OCI-LY3 (cell line): ENCODE measurements at regions not wholly inside any gene's neighbourhood (a gene's known extent, or its start where the extent isn't known, plus 50 kb on each side); places are given as distances from the start of the nearest gene placed in this dataset.
"Not testable (repeated sequence)": the region's sequence is repeated elsewhere in the genome, so short reads cannot be mapped to it uniquely, and the experiment has no call there.

ENCODE experiments used
- EZH2phosphoT487 ChIP-seq: fragments of 200-600 bp; shearing (Covaris generic); IDR thresholded peaks from 2 replicates; pipeline ENCODE4 v1.6.1; 2018; ENCODE audit warnings: antibody characterized with exemption, mixed run types, low read depth
- TF ChIP-seq, protein P1 (sequence below): fragments of 200-600, 300-600 bp; sonication (generic); IDR thresholded peaks from 2 replicates; pipeline ENCODE4 v1.5.1; 2014; ENCODE audit warnings: antibody characterized with exemption, low read length, low read depth

DNA sequence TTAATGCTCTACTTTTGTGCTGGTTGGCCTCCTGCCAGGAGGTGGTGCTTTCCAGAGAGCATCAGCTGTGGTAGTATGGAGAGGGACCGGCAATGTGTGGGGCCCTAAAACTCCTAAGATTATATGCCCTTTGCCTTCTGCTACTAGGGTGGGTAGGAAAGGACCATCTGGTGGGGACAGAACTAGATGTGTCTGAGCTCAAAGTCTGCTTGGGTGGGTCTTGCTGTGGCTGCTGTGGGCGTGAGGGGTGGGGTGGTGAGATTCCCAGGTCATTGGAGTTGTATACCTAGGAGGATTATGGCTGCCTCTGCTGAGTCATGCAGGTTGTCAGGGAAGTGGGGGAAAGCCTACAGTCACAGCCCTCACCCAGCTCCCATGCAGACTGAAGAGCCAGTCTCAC, 198.4 kb downstream of the SPANXN3 start:
- TF ChIP-seq, protein P1, sequence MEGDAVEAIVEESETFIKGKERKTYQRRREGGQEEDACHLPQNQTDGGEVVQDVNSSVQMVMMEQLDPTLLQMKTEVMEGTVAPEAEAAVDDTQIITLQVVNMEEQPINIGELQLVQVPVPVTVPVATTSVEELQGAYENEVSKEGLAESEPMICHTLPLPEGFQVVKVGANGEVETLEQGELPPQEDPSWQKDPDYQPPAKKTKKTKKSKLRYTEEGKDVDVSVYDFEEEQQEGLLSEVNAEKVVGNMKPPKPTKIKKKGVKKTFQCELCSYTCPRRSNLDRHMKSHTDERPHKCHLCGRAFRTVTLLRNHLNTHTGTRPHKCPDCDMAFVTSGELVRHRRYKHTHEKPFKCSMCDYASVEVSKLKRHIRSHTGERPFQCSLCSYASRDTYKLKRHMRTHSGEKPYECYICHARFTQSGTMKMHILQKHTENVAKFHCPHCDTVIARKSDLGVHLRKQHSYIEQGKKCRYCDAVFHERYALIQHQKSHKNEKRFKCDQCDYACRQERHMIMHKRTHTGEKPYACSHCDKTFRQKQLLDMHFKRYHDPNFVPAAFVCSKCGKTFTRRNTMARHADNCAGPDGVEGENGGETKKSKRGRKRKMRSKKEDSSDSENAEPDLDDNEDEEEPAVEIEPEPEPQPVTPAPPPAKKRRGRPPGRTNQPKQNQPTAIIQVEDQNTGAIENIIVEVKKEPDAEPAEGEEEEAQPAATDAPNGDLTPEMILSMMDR = not testable (repeated sequence)
- not testable (repeated sequence) for TF ChIP-seq EZH2phosphoT487
